HuH-7 (cell line): ENCODE measurements at regions not wholly inside any gene's neighbourhood (a gene's known extent, or its start where the extent isn't known, plus 50 kb on each side); places are given as distances from the start of the nearest gene placed in this dataset.
"Not testable (repeated sequence)": the region's sequence is repeated elsewhere in the genome, so short reads cannot be mapped to it uniquely, and the experiment has no call there.

ENCODE experiments used
- DNase-seq: peaks from one replicate; pipeline ENCODE4 v3.0.0; 2011; ENCODE audit warnings: low spot score

DNA sequence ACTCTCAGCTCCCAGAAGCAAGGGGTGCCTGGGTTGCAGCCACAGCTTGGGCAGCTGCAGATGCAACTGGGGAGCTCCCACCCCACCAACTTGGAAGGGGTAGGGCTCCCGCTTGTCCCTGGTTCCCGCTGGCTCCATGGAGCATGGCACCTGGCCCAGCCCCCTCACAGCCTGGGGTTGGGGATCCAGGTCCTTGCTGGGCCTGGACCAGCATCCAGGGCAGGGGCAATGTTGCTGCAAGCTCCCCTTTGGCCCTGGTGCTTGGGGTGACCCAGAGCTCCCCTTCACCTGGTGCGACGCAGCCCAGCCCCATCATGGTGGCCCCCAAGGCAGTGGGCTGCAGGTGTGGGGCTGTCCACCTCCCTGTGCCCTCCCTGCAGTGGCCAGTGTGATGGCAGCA is 99.6 kb upstream of the FRMD4B start:
- no peak for DNase-seq

- no peak for DNase-seq
These were observed 98.9 kb upstream of the FRMD4B start for GRCh38 chr3:69484507-69485393.

- DNase-seq: no peak
These were observed 97.6 kb upstream of the FRMD4B start for GRCh38 chr3:69483449-69483848.

- not testable (repeated sequence) for DNase-seq
These were observed 95.1 kb upstream of the FRMD4B start for GRCh38 chr3:69480986-69481385.

GRCh38 chr3:69474186-69474585 is 88.3 kb upstream of the FRMD4B start:
- no peak for DNase-seq

DNA sequence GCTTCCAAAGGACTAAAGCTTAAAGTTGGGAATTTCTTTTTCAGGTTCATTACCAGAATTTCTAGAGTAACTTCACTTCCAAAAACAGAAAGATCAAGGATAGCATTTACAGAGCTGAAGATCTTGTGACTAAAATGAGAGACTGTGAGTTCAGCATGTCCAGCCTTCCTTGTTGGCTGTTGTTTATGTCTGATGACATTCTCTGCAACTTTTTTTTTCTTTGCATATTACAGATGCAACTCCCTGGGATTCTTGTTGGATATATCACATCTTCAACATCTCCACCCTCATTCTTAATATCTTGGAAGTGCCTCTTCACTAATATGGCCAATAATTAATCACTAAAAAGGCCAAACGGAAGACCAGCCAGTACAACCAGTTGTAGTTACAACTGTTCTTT is 86.2 kb upstream of the FRMD4B start:
- no peak for DNase-seq

GRCh38 chr3:69463531-69463930 is 77.6 kb upstream of the FRMD4B start:
- DNase-seq: no peak

DNA sequence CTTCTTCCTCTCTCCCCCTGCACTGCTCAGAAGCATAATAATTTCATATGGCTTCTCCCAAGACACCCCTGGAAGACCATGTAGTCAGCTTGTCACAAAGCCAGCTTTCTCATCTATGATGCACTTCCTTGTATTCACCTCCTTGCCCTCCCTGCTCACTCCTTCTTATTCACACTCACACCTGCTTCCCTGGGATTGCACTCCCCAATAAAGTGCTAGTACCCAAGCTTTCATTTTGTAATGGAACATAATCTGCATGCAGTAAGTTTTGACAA is 76.9 kb upstream of the FRMD4B start:
- no peak for DNase-seq

DNA sequence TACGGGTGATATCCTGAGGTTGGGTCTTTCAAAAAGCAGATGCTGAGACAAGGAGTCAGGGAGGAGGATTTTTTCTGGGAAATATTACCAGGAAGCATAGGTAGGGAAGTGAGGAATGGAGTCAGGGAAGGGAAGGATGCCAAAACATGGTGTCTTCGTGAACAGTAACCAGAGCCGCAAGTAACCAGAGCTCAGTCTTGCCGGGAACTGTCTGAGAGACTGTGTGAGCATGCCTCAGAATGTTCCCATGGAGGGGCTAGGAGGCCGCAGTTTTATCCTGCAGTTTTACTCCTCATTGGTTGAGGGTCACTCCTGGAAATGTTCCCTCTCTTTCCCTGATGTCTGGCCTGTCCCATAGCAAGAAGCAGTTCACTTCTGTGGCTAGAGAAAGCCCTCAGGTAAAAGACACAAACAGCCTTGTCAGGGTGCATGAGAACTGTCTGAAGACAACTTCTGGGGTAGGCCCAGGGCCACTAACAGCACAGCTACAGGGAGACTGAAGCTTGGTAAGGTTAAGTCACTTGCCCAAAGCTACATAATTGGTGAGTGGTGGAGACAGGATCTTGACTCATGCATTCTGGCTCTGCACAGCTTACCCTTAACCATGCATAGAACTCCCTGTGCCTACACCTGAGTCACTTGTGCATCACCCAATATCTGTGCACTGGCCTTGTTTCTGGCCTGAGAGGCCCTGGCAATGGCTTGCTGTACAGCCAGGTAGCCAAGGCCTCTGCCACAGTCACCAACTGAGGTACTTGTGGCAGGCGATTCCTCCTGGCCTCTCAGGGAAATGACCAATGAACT is 76.3 kb upstream of the FRMD4B start:
- no peak for DNase-seq

DNA sequence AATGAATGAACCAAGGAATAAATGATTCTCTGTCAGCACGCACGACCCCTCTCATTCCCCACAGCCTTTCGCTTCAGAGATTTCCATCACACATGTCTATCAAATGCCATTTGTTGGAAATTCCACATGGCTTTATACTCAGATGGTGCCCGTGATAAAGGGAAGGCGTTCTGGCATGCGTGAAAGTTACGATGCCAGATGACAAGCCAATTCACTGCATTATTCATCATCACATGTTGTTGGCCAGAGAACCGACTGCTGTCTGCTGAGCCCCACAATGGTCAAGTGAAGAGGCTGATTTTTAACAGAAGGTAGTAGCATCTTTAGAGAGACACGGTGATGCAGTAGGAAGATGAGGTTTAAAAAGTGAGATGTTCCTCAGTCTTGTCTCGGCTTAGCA is 74.1 kb upstream of the FRMD4B start:
- no peak for DNase-seq

- no peak for DNase-seq
These were observed 73.0 kb upstream of the FRMD4B start for GRCh38 chr3:69458803-69459365.

- DNase-seq: no peak
These were observed 70.7 kb upstream of the FRMD4B start for GRCh38 chr3:69456631-69457030.

DNA sequence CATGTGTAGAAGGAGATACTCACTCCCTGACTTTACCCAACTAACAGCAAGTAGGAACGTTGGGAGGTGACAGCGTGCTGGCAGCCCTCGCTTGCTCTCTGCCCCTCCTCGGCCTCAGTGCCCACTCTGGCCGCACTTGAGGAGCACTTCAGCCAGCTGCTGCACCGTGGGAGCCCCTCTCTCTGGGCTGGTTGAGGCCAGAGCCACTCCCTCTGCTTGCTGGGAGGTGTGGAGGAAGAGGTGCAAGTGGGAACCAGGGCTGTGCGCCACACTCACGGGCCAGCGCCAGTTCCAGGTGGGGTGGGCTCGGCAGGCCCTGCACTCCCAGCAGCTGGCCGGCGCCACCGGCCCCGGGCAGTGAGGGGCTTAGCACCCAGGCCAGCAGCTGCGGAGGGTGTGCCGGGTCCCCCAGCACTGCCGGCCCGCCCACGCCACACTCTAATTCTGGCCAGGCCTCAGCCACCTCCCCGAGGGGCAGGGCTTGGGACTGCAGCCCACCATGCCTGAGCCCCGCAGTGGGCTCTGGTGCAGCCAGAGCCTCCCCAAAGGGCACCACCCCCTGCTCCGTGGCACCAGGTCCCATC is 68.4 kb upstream of the FRMD4B start:
- DNase-seq: no peak

GRCh38 chr3:69452295-69452694 is 66.4 kb upstream of the FRMD4B start:
- no peak for DNase-seq

- no peak for DNase-seq
These were observed 65.7 kb upstream of the FRMD4B start for GRCh38 chr3:69451594-69451993.

GRCh38 chr3:69448877-69449276 is 63.0 kb upstream of the FRMD4B start:
- DNase-seq: no peak

DNA sequence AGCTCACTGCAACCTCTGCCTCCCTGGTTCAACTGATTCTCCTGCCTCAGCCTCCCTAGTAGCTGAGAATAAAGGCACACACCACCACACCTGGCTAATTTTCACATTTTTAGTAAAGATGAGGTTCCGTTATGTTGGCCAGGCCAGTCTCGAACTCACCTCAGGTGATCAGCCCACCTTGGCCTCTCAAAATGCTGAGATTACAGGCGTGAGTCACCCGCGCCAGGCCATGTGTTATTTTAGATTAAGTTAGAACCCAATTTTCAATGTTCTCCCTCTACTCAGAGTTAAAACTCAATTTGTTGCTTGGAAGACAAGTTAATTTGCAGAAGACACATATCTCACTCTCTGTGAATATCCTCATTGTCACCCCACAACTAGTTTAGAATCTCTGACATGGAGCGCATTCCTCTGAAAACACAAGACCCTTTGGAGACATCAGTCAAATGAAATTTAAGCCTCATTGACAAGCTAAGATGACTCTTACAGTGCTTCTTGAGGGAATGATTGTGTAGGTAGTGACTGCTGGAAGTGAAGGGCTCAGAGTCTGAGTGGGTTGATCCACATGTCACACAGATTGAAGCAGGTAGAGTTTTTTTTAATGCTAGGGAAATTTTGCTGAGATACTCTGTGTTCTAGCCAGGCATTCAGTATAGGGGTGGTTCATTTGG is 60.6 kb upstream of the FRMD4B start:
- no peak for DNase-seq

- no peak for DNase-seq
These were observed 59.6 kb upstream of the FRMD4B start for GRCh38 chr3:69445498-69445897.

DNA sequence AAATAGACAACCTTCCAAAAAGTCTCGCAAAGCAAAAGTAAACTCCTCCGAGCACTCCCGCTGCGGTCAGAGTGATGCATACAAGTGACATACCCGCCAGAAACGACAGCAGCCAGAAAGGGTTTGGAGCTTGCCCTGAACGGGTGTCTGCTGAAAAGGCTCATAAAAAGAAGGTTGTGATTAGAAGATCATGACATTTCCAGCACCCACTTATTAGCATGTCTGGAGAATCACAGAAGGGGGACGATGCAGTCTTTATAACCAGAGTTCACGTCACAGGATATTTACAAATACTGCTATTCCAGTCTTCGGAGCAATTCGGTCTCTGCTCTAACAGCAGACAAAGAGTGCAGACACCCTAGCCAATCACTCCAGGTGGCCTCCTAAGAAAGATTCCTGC is 59.1 kb upstream of the FRMD4B start:
- no peak for DNase-seq

- no peak for DNase-seq
These were observed 57.6 kb upstream of the FRMD4B start for GRCh38 chr3:69443457-69443920.

- no peak for DNase-seq
These were observed 57.0 kb upstream of the FRMD4B start for GRCh38 chr3:69442771-69443311.

GRCh38 chr3:69441732-69442131 is 55.8 kb upstream of the FRMD4B start:
- DNase-seq: no peak
